Astrocyte (in vitro differentiated cells and primary cell): ENCODE measurements at regions not wholly inside any gene's neighbourhood (a gene's known extent, or its start where the extent isn't known, plus 50 kb on each side); places are given as distances from the start of the nearest gene placed in this dataset.

Experiments
- DNase-seq: peaks from one replicate; pipeline ENCODE4 v3.0.0-alpha.2; 2010; ENCODE audit warnings: low read depth
- FAIRE-seq: peaks from 2 replicates; lab custom pipeline; 2011; peaks lifted over from hg19 to GRCh38; lab: Jason Lieb, UNC
- H2AFZ ChIP-seq: 2 replicates; pipeline ENCODE4 v1.6.0; 2012; ENCODE audit warnings: low read depth, low read length, inconsistent platforms
- H3K27ac ChIP-seq: 2 replicates; pipeline ENCODE4 v1.5.1; 2011; ENCODE audit warnings: low read depth, low read length, inconsistent platforms
- H3K27me3 ChIP-seq: 2 replicates; pipeline ENCODE4 v1.6.0; 2011; ENCODE audit warnings: low read length, inconsistent platforms; ENCODE audit not compliant: insufficient read depth
- H3K36me3 ChIP-seq: 2 replicates; pipeline ENCODE4 v1.5.1; 2011; ENCODE audit warnings: low read length, inconsistent platforms; ENCODE audit not compliant: insufficient read depth
- H3K4me1 ChIP-seq: 2 replicates; pipeline ENCODE4 v1.5.1; 2011; ENCODE audit warnings: low read length, inconsistent platforms; ENCODE audit not compliant: insufficient read depth
- H3K4me2 ChIP-seq: 2 replicates; pipeline ENCODE4 v1.6.0; 2012; ENCODE audit warnings: low read length, inconsistent platforms
- H3K4me3 ChIP-seq: 2 replicates; pipeline ENCODE4 v1.5.1; 2011; ENCODE audit warnings: low read depth, mild to moderate bottlenecking, low read length, inconsistent platforms; ENCODE audit not compliant: insufficient read depth
- H3K79me2 ChIP-seq: 2 replicates; pipeline ENCODE4 v1.6.0; 2012; ENCODE audit warnings: mild to moderate bottlenecking, low read length, inconsistent platforms; ENCODE audit not compliant: insufficient read depth
- H3K9ac ChIP-seq: 2 replicates; pipeline ENCODE4 v1.6.0; 2012; ENCODE audit warnings: mild to moderate bottlenecking, low read length, inconsistent platforms
- H3K9me3 ChIP-seq: 2 replicates; pipeline ENCODE4 v1.5.1; 2012; ENCODE audit warnings: low read depth, mild to moderate bottlenecking, low read length, inconsistent platforms; ENCODE audit not compliant: insufficient read depth
- H4K20me1 ChIP-seq: 2 replicates; pipeline ENCODE4 v1.6.0; 2012; ENCODE audit warnings: low read length, inconsistent platforms; ENCODE audit not compliant: insufficient read depth
- H3K27ac Mint-ChIP-seq: one replicate; pipeline ENCODE4 v1.8.0; 2021; ENCODE audit warnings: mild to moderate bottlenecking, mixed read lengths; ENCODE audit not compliant: unreplicated experiment
- H3K27me3 Mint-ChIP-seq: one replicate; pipeline ENCODE4 v1.8.0; 2021; ENCODE audit warnings: low read depth, mixed read lengths; ENCODE audit not compliant: unreplicated experiment
- H3K36me3 Mint-ChIP-seq: one replicate; pipeline ENCODE4 v1.8.0; 2021; ENCODE audit warnings: low read depth, mixed read lengths; ENCODE audit not compliant: unreplicated experiment
- H3K4me1 Mint-ChIP-seq: one replicate; pipeline ENCODE4 v1.8.0; 2021; ENCODE audit warnings: low read depth, mixed read lengths; ENCODE audit not compliant: unreplicated experiment
- H3K4me3 Mint-ChIP-seq: one replicate; pipeline ENCODE4 v1.8.0; 2021; ENCODE audit warnings: mild to moderate bottlenecking, moderate library complexity, mixed read lengths; ENCODE audit not compliant: unreplicated experiment
- H3K9me3 Mint-ChIP-seq: one replicate; pipeline ENCODE4 v1.8.0; 2021; ENCODE audit warnings: mild to moderate bottlenecking, mixed read lengths; ENCODE audit not compliant: unreplicated experiment
- EZH2 ChIP-seq: IDR thresholded peaks from 2 replicates; pipeline ENCODE4 v1.6.1; 2012; ENCODE audit warnings: mild to moderate bottlenecking, low read length, inconsistent platforms; ENCODE audit not compliant: insufficient read depth
- TF ChIP-seq, protein P1 (sequence below): IDR thresholded peaks from 2 replicates; pipeline ENCODE4 v1.5.1; 2011; ENCODE audit warnings: low read depth, mild to moderate bottlenecking, inconsistent platforms, low read length, moderate library complexity; ENCODE audit not compliant: insufficient read depth

DNA sequence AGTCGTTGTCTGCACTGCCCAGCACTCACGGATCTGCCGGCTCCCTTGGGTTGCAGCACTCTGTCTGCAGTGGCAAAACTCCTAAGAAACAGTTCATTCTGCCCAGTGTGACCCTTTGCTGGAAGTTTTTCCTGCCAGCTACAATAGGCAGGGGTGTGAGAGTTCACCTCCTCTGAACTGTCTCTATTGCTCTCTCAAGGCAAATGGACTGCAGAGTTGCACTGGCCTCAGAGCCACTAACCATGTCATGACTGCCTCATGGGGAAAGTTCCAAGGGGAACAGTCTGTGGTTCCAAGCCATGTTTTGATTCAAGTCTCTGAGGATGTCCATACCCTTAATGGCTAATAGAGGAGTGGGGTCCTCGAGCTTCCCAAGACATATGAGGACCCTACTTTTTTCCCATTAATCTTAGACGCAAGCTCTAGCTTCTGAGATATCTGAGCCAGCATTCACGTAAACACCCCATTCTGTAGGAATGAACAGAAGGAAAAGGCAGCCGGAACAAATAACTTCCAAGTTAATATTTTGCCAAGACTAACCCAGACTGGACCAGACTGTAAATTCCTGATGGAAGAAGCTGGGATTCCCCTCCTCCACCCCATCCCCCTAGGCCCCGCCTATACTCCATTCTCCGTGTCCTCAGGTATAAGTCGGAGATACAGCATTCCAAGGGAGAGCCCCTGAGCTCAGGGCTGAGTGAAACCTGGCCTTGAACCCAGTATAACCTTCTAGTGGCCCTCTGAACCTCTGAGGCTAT lies 93.8 kb upstream of the AKT3 start:
- no peaks in the 10 kb centered on the region for H4K20me1 ChIP-seq
- peaks cover 18% of the 10 kb centered on the region for H3K4me1 Mint-ChIP-seq
- DNase-seq: no peak
- H3K36me3 ChIP-seq: no peaks in the 10 kb centered on the region
- H3K36me3 Mint-ChIP-seq: no peaks in the 10 kb centered on the region
- no peaks in the 10 kb centered on the region for H3K79me2 ChIP-seq
- TF ChIP-seq, protein P1, sequence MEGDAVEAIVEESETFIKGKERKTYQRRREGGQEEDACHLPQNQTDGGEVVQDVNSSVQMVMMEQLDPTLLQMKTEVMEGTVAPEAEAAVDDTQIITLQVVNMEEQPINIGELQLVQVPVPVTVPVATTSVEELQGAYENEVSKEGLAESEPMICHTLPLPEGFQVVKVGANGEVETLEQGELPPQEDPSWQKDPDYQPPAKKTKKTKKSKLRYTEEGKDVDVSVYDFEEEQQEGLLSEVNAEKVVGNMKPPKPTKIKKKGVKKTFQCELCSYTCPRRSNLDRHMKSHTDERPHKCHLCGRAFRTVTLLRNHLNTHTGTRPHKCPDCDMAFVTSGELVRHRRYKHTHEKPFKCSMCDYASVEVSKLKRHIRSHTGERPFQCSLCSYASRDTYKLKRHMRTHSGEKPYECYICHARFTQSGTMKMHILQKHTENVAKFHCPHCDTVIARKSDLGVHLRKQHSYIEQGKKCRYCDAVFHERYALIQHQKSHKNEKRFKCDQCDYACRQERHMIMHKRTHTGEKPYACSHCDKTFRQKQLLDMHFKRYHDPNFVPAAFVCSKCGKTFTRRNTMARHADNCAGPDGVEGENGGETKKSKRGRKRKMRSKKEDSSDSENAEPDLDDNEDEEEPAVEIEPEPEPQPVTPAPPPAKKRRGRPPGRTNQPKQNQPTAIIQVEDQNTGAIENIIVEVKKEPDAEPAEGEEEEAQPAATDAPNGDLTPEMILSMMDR: no peak
- no peak overlapping the region for H3K4me3 Mint-ChIP-seq
- H3K4me2 ChIP-seq: no peak overlapping the region
- no peak overlapping the region for H3K4me3 ChIP-seq
- H3K27ac Mint-ChIP-seq: peak overlapping the region; percentile 9
- H2AFZ ChIP-seq: no peak overlapping the region
- H3K27me3 ChIP-seq: no peaks in the 10 kb centered on the region
- H3K27me3 Mint-ChIP-seq: peaks cover 3% of the 10 kb centered on the region
- no peak for FAIRE-seq
- no peak overlapping the region for H3K9ac ChIP-seq
- no peaks in the 10 kb centered on the region for H3K9me3 ChIP-seq
- H3K27ac ChIP-seq: no peak overlapping the region
- no peaks in the 10 kb centered on the region for H3K4me1 ChIP-seq
- peaks cover 2% of the 10 kb centered on the region for H3K9me3 Mint-ChIP-seq

DNA sequence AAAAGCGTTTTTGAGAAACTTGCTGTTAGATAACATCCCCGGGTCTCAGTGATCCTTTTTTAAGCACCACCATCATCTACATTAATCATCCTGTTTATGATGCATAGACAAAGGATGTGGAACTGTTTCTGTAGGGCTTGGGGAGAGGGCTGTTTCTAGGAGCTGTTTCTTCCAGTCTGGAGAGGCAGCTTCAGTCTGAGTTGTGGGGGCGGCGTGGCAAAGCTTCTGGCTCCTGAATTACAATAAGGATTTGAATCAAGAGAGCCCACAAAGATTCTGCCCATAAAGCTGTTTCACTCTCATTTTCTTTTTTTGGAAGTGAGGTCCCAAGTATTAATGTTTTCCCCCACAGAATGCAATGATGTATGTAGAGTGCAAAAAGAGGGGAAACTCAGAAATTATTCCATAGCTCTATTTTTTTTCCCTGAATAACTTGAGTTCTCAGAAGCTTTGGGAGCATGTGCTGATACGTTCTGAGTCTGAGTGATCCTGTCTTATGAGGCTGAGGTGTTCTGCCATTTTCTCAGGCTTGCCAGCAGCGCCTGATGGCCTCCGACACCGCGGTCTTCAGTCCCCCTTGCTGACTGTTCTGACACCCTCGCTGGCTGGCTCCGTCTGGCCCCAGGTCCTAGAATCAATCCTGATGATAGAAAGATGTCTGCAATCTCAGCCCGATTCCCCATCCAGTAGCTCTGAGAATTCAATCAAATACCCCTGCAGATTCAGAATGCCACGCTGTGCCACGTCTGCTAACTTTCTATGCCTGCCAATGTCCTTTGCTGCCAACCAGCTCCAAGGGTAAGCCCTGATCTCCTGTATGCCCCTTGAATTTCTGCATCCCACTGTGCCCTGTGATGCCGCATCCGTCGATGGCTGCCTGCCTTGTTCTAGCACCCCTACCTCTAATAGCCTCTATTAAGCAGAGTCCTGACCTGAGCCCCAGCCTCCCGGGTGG lies 92.4 kb upstream of the AKT3 start:
- peak; percentile 31 for DNase-seq
- Histone ChIP-seq H3K4me1 (no peaks in the 10 kb centered on the region), H3K4me3 (no peak overlapping the region), H3K4me2 (no peak overlapping the region), H3K9me3 (no peaks in the 10 kb centered on the region), H2AFZ (no peak overlapping the region), H3K27me3 (no peaks in the 10 kb centered on the region), H3K9ac (no peak overlapping the region), H3K79me2 (no peaks in the 10 kb centered on the region), H4K20me1 (no peaks in the 10 kb centered on the region), H3K27ac (no peak overlapping the region), H3K36me3 (no peaks in the 10 kb centered on the region)
- no peak for TF ChIP-seq EZH2
- H3K4me1 Mint-ChIP-seq: peaks cover 18% of the 10 kb centered on the region
- H3K27me3 Mint-ChIP-seq: peaks cover 3% of the 10 kb centered on the region
- H3K27ac Mint-ChIP-seq: no peak overlapping the region
- FAIRE-seq: no peak
- H3K4me3 Mint-ChIP-seq: no peak overlapping the region
- H3K9me3 Mint-ChIP-seq: peaks cover 2% of the 10 kb centered on the region
- no peaks in the 10 kb centered on the region for H3K36me3 Mint-ChIP-seq

DNA sequence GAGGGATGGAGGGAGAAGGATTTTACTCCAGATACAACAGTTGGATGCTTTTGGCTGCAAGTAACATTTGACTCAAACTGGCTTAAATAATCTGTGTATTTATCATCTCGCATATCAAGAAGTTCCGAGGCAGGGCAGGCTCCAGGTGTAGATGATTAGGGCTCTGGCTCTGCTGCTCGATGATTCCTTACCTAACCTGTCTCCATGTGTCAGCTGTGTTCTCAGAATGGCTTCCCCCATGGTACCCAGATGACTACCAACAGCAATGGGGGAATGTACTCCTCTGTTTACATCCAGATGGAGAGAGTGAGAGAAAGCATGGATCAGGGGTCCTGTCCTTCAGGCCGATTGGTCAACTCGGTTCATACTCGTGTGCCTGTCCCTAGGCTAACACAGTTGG lies 90.4 kb upstream of the AKT3 start:
- H3K4me3 ChIP-seq: no peak overlapping the region
- no peaks in the 10 kb centered on the region for H3K27me3 Mint-ChIP-seq
- H3K9ac ChIP-seq: no peak overlapping the region
- H3K36me3 Mint-ChIP-seq: no peaks in the 10 kb centered on the region
- no peak overlapping the region for H3K27ac Mint-ChIP-seq
- no peak for FAIRE-seq
- H3K4me3 Mint-ChIP-seq: no peak overlapping the region
- DNase-seq: no peak
- H3K9me3 ChIP-seq: no peaks in the 10 kb centered on the region
- H4K20me1 ChIP-seq: no peaks in the 10 kb centered on the region
- TF ChIP-seq EZH2: no peak
- TF ChIP-seq, protein P1: no peak
- peaks cover 3% of the 10 kb centered on the region for H3K9me3 Mint-ChIP-seq
- no peak overlapping the region for H2AFZ ChIP-seq
- H3K79me2 ChIP-seq: no peaks in the 10 kb centered on the region
- H3K4me1 ChIP-seq: no peaks in the 10 kb centered on the region
- H3K36me3 ChIP-seq: no peaks in the 10 kb centered on the region
- H3K4me2 ChIP-seq: no peak overlapping the region
- H3K27me3 ChIP-seq: no peaks in the 10 kb centered on the region
- H3K4me1 Mint-ChIP-seq: peaks cover 17% of the 10 kb centered on the region
- no peak overlapping the region for H3K27ac ChIP-seq
